BJ (cell line): ENCODE measurements at regions not wholly inside any gene's neighbourhood (a gene's known extent, or its start where the extent isn't known, plus 50 kb on each side); places are given as distances from the start of the nearest gene placed in this dataset.

Experiments used
- CTCF ChIA-PET: fragments of 350-600 bp; formaldehyde crosslinking; extraction: SDS; loops from one replicate; lab custom pipeline; 2021; ENCODE audit warnings: antibody characterized with exemption, inconsistent platforms; lab: Yijun Ruan, JAX
- POLR2A ChIA-PET: fragments of 300-600 bp; sonication (Branson Sonifier 250); formaldehyde crosslinking; extraction: SDS; loops from one replicate; lab custom pipeline; 2021; ENCODE audit warnings: antibody characterized with exemption; lab: Charles Lee
- DNase-seq: peaks from one replicate; pipeline ENCODE4 v3.0.0-alpha.2; 2011; ENCODE audit warnings: low read depth
- H3K27me3 ChIP-seq: 2 replicates; pipeline ENCODE4 v1.6.0; 2011; ENCODE audit warnings: low read length; ENCODE audit not compliant: control insufficient read depth, insufficient read depth
- H3K36me3 ChIP-seq: 2 replicates; pipeline ENCODE4 v1.5.1; 2011; ENCODE audit warnings: low read length; ENCODE audit not compliant: control insufficient read depth, insufficient read depth
- H3K4me3 ChIP-seq: 2 replicates; pipeline ENCODE4 v1.5.1; 2011; ENCODE audit warnings: low read depth, mild to moderate bottlenecking, control low read depth, low read length
- TF ChIP-seq, protein P1 (sequence below): IDR thresholded peaks from 2 replicates; pipeline ENCODE4 v1.5.1; 2011; ENCODE audit warnings: low read depth, mild to moderate bottlenecking, control low read depth, inconsistent platforms, low read length, moderate library complexity; ENCODE audit not compliant: insufficient read depth

GRCh38 chr5:52173133-52173532 lies 614.6 kb upstream of the ITGA1 start:
- Histone ChIP-seq H3K4me3 (no peak overlapping the region), H3K27me3 (no peaks in the 10 kb centered on the region), H3K36me3 (no peaks in the 10 kb centered on the region)
- TF ChIP-seq, protein P1, sequence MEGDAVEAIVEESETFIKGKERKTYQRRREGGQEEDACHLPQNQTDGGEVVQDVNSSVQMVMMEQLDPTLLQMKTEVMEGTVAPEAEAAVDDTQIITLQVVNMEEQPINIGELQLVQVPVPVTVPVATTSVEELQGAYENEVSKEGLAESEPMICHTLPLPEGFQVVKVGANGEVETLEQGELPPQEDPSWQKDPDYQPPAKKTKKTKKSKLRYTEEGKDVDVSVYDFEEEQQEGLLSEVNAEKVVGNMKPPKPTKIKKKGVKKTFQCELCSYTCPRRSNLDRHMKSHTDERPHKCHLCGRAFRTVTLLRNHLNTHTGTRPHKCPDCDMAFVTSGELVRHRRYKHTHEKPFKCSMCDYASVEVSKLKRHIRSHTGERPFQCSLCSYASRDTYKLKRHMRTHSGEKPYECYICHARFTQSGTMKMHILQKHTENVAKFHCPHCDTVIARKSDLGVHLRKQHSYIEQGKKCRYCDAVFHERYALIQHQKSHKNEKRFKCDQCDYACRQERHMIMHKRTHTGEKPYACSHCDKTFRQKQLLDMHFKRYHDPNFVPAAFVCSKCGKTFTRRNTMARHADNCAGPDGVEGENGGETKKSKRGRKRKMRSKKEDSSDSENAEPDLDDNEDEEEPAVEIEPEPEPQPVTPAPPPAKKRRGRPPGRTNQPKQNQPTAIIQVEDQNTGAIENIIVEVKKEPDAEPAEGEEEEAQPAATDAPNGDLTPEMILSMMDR, result no peak
- DNase-seq, result no peak
- ChIA-PET CTCF (no interaction called here), POLR2A (no interaction called here)

- Histone ChIP-seq H3K27me3 (no peaks in the 10 kb centered on the region), H3K4me3 (no peak overlapping the region), H3K36me3 (no peaks in the 10 kb centered on the region)
- POLR2A ChIA-PET, result no interaction called here
- TF ChIP-seq, protein P1, result no peak
- CTCF ChIA-PET, result no interaction called here
- DNase-seq, result no peak
Measured at GRCh38 chr5:52177193-52177592, 610.5 kb upstream of the ITGA1 start.

- POLR2A ChIA-PET, result no interaction called here
- no peak overlapping the region for H3K4me3 ChIP-seq
- no peaks in the 10 kb centered on the region for H3K27me3 ChIP-seq
- no peak for DNase-seq
- H3K36me3 ChIP-seq, result no peaks in the 10 kb centered on the region
- TF ChIP-seq, protein P1, result no peak
- CTCF ChIA-PET, result no interaction called here
Measured at GRCh38 chr5:52181403-52181802, 606.3 kb upstream of the ITGA1 start.

DNA sequence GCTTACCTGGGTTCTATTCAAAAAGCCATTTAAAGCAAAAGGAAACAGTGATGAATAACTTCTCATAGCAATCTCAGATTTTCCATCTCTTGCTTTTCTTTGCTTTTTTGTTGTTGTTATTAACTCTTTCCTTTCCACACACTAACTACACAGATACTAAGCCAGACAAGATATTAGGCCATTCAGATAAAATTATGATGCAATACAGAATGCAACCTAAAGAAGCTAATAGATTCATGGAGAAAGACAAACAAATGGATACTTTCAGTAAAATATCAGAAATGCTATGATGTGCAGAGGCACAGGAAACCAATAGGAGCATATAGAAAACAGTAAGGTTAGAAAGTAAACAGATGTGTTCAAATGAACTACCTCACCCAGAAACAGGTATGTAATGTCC lies 597.0 kb upstream of the ITGA1 start:
- Histone ChIP-seq H3K27me3 (no peaks in the 10 kb centered on the region), H3K36me3 (no peaks in the 10 kb centered on the region), H3K4me3 (no peak overlapping the region)
- TF ChIP-seq, protein P1, result no peak
- POLR2A ChIA-PET, result no interaction called here
- DNase-seq, result no peak
- CTCF ChIA-PET, result no interaction called here

- ChIA-PET CTCF (no interaction called here), POLR2A (no interaction called here)
- DNase-seq, result no peak
- H3K27me3 ChIP-seq, result no peaks in the 10 kb centered on the region
- H3K36me3 ChIP-seq, result no peaks in the 10 kb centered on the region
- TF ChIP-seq, protein P1, result no peak
- H3K4me3 ChIP-seq, result no peak overlapping the region
Measured at GRCh38 chr5:52199833-52200232, 587.9 kb upstream of the ITGA1 start.
